ENCODE measurements at regions not wholly inside any gene's neighbourhood (a gene's known extent, or its start where the extent isn't known, plus 50 kb on each side); places are given as distances from the start of the nearest gene placed in this dataset.
A peak's percentile ranks its signal among the peaks of the same experiment; 100 is the strongest.

GRCh38 chr4:151911970-151912369 is 151.2 kb upstream of the GATB start:
- no peak overlapping the region for H3K27ac ChIP-seq
- TF ChIP-seq POLR2A (IDR thresholded peaks at IDR 0.05) (no peak), CTCF (IDR thresholded peaks at IDR 0.05) (no peak)
- no peak overlapping the region for H3K4me3 ChIP-seq
- H3K9me3 ChIP-seq = peaks cover 0 to 5% (median 0%) of the 10 kb centered on the region in 12 donors
- no peaks in the 10 kb centered on the region for H3K36me3 ChIP-seq
- intact Hi-C loops (cut with DNase I) = no loop called here
- ATAC-seq (peak in 1 of 4 donors; percentile 38), DNase-seq (no peak)
- H3K4me1 ChIP-seq = no peaks in the 10 kb centered on the region
- H3K27me3 ChIP-seq = no peaks in the 10 kb centered on the region
- WGBS, 4 donors = 66 to 75% (median 71%) methylated on average over 2 of the region's 2 CpGs

GRCh38 chr4:151908734-151909497 is 148.1 kb upstream of the GATB start:
- no peak overlapping the region for H3K4me3 ChIP-seq
- ATAC-seq (no peak), DNase-seq (no peak)
- H3K4me1 ChIP-seq = no peaks in the 10 kb centered on the region
- TF ChIP-seq CTCF (IDR thresholded peaks at IDR 0.05) (no peak), POLR2A (IDR thresholded peaks at IDR 0.05) (no peak)
- no peaks in the 10 kb centered on the region for H3K9me3 ChIP-seq
- H3K27ac ChIP-seq = no peak overlapping the region
- H3K27me3 ChIP-seq = no peaks in the 10 kb centered on the region
- intact Hi-C loops (cut with DNase I) = no loop called here
- H3K36me3 ChIP-seq = no peaks in the 10 kb centered on the region
- WGBS, 4 donors = 77 to 92% (median 88%) methylated on average over 4 of the region's 4 CpGs

- ATAC-seq = no peak
These were observed 147.4 kb upstream of the GATB start for GRCh38 chr4:151908201-151908600.

GRCh38 chr4:151906438-151906837 is 145.6 kb upstream of the GATB start:
- H3K9me3 ChIP-seq = peaks cover 0 to 22% (median 2%) of the 10 kb centered on the region in 12 donors

More at GRCh38 chr4:151908201-151908600, 147.4 kb upstream of the GATB start:
- no peak for TF ChIP-seq POLR2A (IDR thresholded peaks at IDR 0.05)
- TF ChIP-seq CTCF (IDR thresholded peaks at IDR 0.05) = no peak
- H3K9me3 ChIP-seq = peaks cover 0 to 4% (median 0%) of the 10 kb centered on the region in 12 donors
- no peak overlapping the region for H3K27ac ChIP-seq
- no peak overlapping the region for H3K4me3 ChIP-seq
- no peak for DNase-seq
- H3K4me1 ChIP-seq = no peaks in the 10 kb centered on the region
- 62 to 71% (median 69%) methylated on average over 3 of the region's 3 CpGs for WGBS, 4 donors
- no peaks in the 10 kb centered on the region for H3K36me3 ChIP-seq
- intact Hi-C loops (cut with DNase I) = no loop called here
- H3K27me3 ChIP-seq = no peaks in the 10 kb centered on the region

More at GRCh38 chr4:151906438-151906837, 145.6 kb upstream of the GATB start:
- H3K4me3 ChIP-seq = no peak overlapping the region
- 45 to 79% (median 61%) methylated on average over 4 of the region's 4 CpGs for WGBS, 4 donors
- no peak for DNase-seq
- TF ChIP-seq CTCF (IDR thresholded peaks at IDR 0.05) (no peak), POLR2A (IDR thresholded peaks at IDR 0.05) (no peak)
- H3K4me1 ChIP-seq = no peaks in the 10 kb centered on the region
- no peaks in the 10 kb centered on the region for H3K36me3 ChIP-seq
- ATAC-seq = no peak
- H3K27me3 ChIP-seq = no peaks in the 10 kb centered on the region
- H3K27ac ChIP-seq = no peak overlapping the region
- intact Hi-C loops (cut with DNase I) = no loop called here
